Cardiac muscle cell (in vitro differentiated cells and primary cell): ENCODE measurements at regions not wholly inside any gene's neighbourhood (a gene's known extent, or its start where the extent isn't known, plus 50 kb on each side); places are given as distances from the start of the nearest gene placed in this dataset.
"Not testable (repeated sequence)": the region's sequence is repeated elsewhere in the genome, so short reads cannot be mapped to it uniquely, and the experiment has no call there.

Experiments used
- DNase-seq, 2 donors: peaks; one replicate each; pipeline versions ENCODE4 v3.0.0 to v3.0.0-alpha.2; 2010 to 2017; ENCODE audit warnings: low read depth in 1 of 2, low spot score in 1 of 2
- H3K27ac ChIP-seq: fragments of 200-600 bp; sonication (generic); 2 replicates; pipeline ENCODE4 v1.5.1; 2016
- H3K27me3 ChIP-seq: fragments of 200-600 bp; sonication (generic); 2 replicates; pipeline ENCODE4 v1.6.0; 2016; ENCODE audit warnings: control low read depth
- H3K36me3 ChIP-seq: fragments of 200-600 bp; sonication (generic); 2 replicates; pipeline ENCODE4 v1.5.1; 2016; ENCODE audit warnings: control low read depth
- H3K4me1 ChIP-seq: fragments of 200-600 bp; sonication (generic); 2 replicates; pipeline ENCODE4 v1.8.1; 2017; ENCODE audit warnings: low read depth, mild to moderate bottlenecking, mixed run types
- H3K4me3 ChIP-seq: fragments of 200-600 bp; sonication (generic); 2 replicates; pipeline ENCODE4 v1.5.1; 2016; ENCODE audit warnings: mild to moderate bottlenecking
- H3K9me3 ChIP-seq: fragments of 200-600 bp; sonication (generic); 2 replicates; pipeline ENCODE4 v1.5.1; 2017; ENCODE audit warnings: low read depth, mild to moderate bottlenecking, control low read depth
- TF ChIP-seq, protein P1 (sequence below): IDR thresholded peaks from 2 replicates; pipeline ENCODE4 v1.5.1; 2012; ENCODE audit warnings: low read depth, mild to moderate bottlenecking, low read length

GRCh38 chr5:159515197-159515596 lies 184.9 kb upstream of the IL12B start:
- no peak overlapping the region for H3K27ac ChIP-seq
- no peaks in the 10 kb centered on the region for H3K36me3 ChIP-seq
- TF ChIP-seq, protein P1, sequence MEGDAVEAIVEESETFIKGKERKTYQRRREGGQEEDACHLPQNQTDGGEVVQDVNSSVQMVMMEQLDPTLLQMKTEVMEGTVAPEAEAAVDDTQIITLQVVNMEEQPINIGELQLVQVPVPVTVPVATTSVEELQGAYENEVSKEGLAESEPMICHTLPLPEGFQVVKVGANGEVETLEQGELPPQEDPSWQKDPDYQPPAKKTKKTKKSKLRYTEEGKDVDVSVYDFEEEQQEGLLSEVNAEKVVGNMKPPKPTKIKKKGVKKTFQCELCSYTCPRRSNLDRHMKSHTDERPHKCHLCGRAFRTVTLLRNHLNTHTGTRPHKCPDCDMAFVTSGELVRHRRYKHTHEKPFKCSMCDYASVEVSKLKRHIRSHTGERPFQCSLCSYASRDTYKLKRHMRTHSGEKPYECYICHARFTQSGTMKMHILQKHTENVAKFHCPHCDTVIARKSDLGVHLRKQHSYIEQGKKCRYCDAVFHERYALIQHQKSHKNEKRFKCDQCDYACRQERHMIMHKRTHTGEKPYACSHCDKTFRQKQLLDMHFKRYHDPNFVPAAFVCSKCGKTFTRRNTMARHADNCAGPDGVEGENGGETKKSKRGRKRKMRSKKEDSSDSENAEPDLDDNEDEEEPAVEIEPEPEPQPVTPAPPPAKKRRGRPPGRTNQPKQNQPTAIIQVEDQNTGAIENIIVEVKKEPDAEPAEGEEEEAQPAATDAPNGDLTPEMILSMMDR = no peak
- H3K9me3 ChIP-seq = no peaks in the 10 kb centered on the region
- no peaks in the 10 kb centered on the region for H3K27me3 ChIP-seq
- H3K4me3 ChIP-seq = no peak overlapping the region
- H3K4me1 ChIP-seq = peaks cover 19% of the 10 kb centered on the region
- no peak for DNase-seq

GRCh38 chr5:159515909-159516415 lies 185.7 kb upstream of the IL12B start:
- TF ChIP-seq, protein P1 = peak; percentile 94
- peaks cover 13% of the 10 kb centered on the region for H3K4me1 ChIP-seq
- no peak overlapping the region for H3K4me3 ChIP-seq
- H3K27ac ChIP-seq = no peak overlapping the region
- DNase-seq = peak; percentile 66 to 76
- no peaks in the 10 kb centered on the region for H3K27me3 ChIP-seq
- no peaks in the 10 kb centered on the region for H3K36me3 ChIP-seq
- no peaks in the 10 kb centered on the region for H3K9me3 ChIP-seq

DNA sequence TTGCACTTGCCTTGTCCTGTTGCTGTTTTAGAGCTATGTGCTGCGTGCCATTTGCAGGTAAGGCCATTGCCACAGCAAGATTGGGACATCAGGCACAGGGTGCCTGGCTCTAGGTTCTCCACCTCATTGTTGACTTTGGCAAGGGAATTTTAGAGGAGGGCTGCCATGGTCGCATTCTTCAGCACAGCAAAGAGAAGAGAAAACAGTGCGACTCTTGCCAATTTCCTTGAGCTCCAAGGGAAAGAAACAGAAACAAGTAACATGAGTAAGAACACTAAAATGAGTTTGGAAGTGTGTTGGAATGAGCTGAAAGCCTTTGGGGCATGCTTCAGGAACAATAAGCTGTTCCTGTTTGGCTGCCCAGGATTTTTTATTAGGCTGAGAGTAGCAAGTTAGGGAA lies 188.1 kb upstream of the IL12B start:
- Histone ChIP-seq H3K9me3 (no peaks in the 10 kb centered on the region), H3K4me3 (no peak overlapping the region), H3K27ac (no peak overlapping the region), H3K27me3 (no peaks in the 10 kb centered on the region), H3K4me1 (peaks cover 10% of the 10 kb centered on the region), H3K36me3 (no peaks in the 10 kb centered on the region)
- DNase-seq = peak in 1 of 2 donors; percentile 18
- TF ChIP-seq, protein P1 = no peak

- no peaks in the 10 kb centered on the region for H3K36me3 ChIP-seq
- DNase-seq = no peak
- no peaks in the 10 kb centered on the region for H3K27me3 ChIP-seq
- H3K4me3 ChIP-seq = no peak overlapping the region
- TF ChIP-seq, protein P1 = no peak
- H3K4me1 ChIP-seq = peaks cover 8% of the 10 kb centered on the region
- H3K9me3 ChIP-seq = no peaks in the 10 kb centered on the region
- no peak overlapping the region for H3K27ac ChIP-seq
Observed at GRCh38 chr5:159519365-159519764, 189.1 kb upstream of the IL12B start.

GRCh38 chr5:159522841-159523240 lies 192.6 kb upstream of the IL12B start:
- Histone ChIP-seq H3K27me3 (no peaks in the 10 kb centered on the region), H3K27ac (no peak overlapping the region), H3K36me3 (no peaks in the 10 kb centered on the region), H3K4me3 (no peak overlapping the region), H3K4me1 (peaks cover 5% of the 10 kb centered on the region), H3K9me3 (no peaks in the 10 kb centered on the region)
- DNase-seq = no peak
- TF ChIP-seq, protein P1 = no peak

DNA sequence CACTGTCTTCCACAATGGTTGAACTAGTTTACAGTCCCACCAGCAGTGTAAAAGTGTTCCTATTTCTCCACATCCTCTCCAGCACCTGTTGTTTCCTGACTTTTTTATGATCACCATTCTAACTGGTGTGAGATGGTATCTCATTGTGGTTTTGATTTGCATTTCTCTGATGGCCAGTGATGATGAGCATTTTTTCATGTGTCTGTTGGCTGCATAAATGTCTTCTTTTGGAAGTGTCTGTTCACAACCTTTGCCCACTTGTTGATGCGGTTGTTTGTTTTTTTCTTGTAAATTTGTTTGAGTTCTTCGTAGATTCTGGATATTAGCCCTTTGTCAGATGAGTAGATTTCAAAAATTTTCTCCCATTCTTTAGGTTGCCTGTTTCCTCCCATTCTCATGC lies 194.0 kb upstream of the IL12B start:
- H3K27me3 ChIP-seq, DNase-seq, H3K4me3 ChIP-seq, H3K9me3 ChIP-seq, H3K27ac ChIP-seq, H3K4me1 ChIP-seq, H3K36me3 ChIP-seq: not testable (repeated sequence)
